ENCODE measurements at regions not wholly inside any gene's neighbourhood (a gene's known extent, or its start where the extent isn't known, plus 50 kb on each side); places are given as distances from the start of the nearest gene placed in this dataset.

- ChIA-PET CTCF (no interaction called here), POLR2A (ENCODE audit: low non-redundant PET) (no interaction called here)
- intact Hi-C loops (cut with micrococcal nuclease; ENCODE audit: unreplicated experiment), result no loop called here
These were observed 404.9 kb downstream of the PCDH7 start for GRCh38 chr4:31125061-31125460.

GRCh38 chr4:31125496-31125895 lies 405.3 kb downstream of the PCDH7 start:
- DNase-seq (ENCODE audit: low spot score), result no peak
- Histone ChIP-seq H3K27me3 (replicated peaks; ENCODE audit: insufficient read depth, low read depth, low read length, poor library complexity) (no peaks in the 10 kb centered on the region), H3K9me3 (ENCODE audit: low read depth, low read length, poor library complexity, severe bottlenecking) (no peaks in the 10 kb centered on the region), H3K27ac (ENCODE audit: low read depth, low read length, poor library complexity, severe bottlenecking) (no peak overlapping the region), H3K4me1 (ENCODE audit: insufficient read depth, low read length, poor library complexity, severe bottlenecking) (peaks cover 23% of the 10 kb centered on the region), H3K36me3 (ENCODE audit: insufficient read depth, low read length, poor library complexity, severe bottlenecking) (no peaks in the 10 kb centered on the region), H3K4me3 (ENCODE audit: low read depth, low read length, poor library complexity, severe bottlenecking) (no peak overlapping the region)
- TF ChIP-seq CTCF (conservative IDR thresholded peaks at IDR 0.05; ENCODE audit: low read depth, low read length), result no peak
- no peak for TF ChIP-seq EZH2 (IDR thresholded peaks at IDR 0.05; ENCODE audit: borderline replicate concordance, low read depth, low read length, poor library complexity, severe bottlenecking)
- ChIA-PET CTCF (no interaction called here), POLR2A (ENCODE audit: low non-redundant PET) (interaction anchor here (0.6 kb wide), 1 partner anchor 40 kb away, joined by 9 read pairs; no protein-coding TSS in a partner anchor)
- intact Hi-C loops (cut with micrococcal nuclease; ENCODE audit: unreplicated experiment), result no loop called here
- BruUV-seq (replicated peaks), result no TSS peak

More at GRCh38 chr4:31125061-31125460, 404.9 kb downstream of the PCDH7 start:
- Histone ChIP-seq H3K4me3 (ENCODE audit: low read depth, low read length, poor library complexity, severe bottlenecking) (no peak overlapping the region), H3K4me1 (ENCODE audit: insufficient read depth, low read length, poor library complexity, severe bottlenecking) (peaks cover 23% of the 10 kb centered on the region), H3K9me3 (ENCODE audit: low read depth, low read length, poor library complexity, severe bottlenecking) (no peaks in the 10 kb centered on the region), H3K27me3 (replicated peaks; ENCODE audit: insufficient read depth, low read depth, low read length, poor library complexity) (no peaks in the 10 kb centered on the region), H3K36me3 (ENCODE audit: insufficient read depth, low read length, poor library complexity, severe bottlenecking) (no peaks in the 10 kb centered on the region), H3K27ac (ENCODE audit: low read depth, low read length, poor library complexity, severe bottlenecking) (no peak overlapping the region)
- no TSS peak for BruUV-seq (replicated peaks)
- TF ChIP-seq EZH2 (IDR thresholded peaks at IDR 0.05; ENCODE audit: borderline replicate concordance, low read depth, low read length, poor library complexity, severe bottlenecking), result no peak
- no peak for DNase-seq (ENCODE audit: low spot score)

- BruUV-seq (replicated peaks), result no TSS peak
- Histone ChIP-seq H3K4me1 (ENCODE audit: insufficient read depth, low read length, poor library complexity, severe bottlenecking) (peaks cover 26% of the 10 kb centered on the region), H3K27me3 (replicated peaks; ENCODE audit: insufficient read depth, low read depth, low read length, poor library complexity) (no peaks in the 10 kb centered on the region), H3K4me3 (ENCODE audit: low read depth, low read length, poor library complexity, severe bottlenecking) (no peak overlapping the region), H3K9me3 (ENCODE audit: low read depth, low read length, poor library complexity, severe bottlenecking) (no peaks in the 10 kb centered on the region), H3K36me3 (ENCODE audit: insufficient read depth, low read length, poor library complexity, severe bottlenecking) (no peaks in the 10 kb centered on the region), H3K27ac (ENCODE audit: low read depth, low read length, poor library complexity, severe bottlenecking) (no peak overlapping the region)
- ChIA-PET CTCF (no interaction called here), POLR2A (ENCODE audit: low non-redundant PET) (no interaction called here)
- DNase-seq (ENCODE audit: low spot score), result no peak
- TF ChIP-seq EZH2 (IDR thresholded peaks at IDR 0.05; ENCODE audit: borderline replicate concordance, low read depth, low read length, poor library complexity, severe bottlenecking) (no peak), CTCF (conservative IDR thresholded peaks at IDR 0.05; ENCODE audit: low read depth, low read length) (no peak)
- intact Hi-C loops (cut with micrococcal nuclease; ENCODE audit: unreplicated experiment), result no loop called here
These were observed 406.8 kb downstream of the PCDH7 start for GRCh38 chr4:31126881-31127398.

- TF ChIP-seq EZH2 (IDR thresholded peaks at IDR 0.05; ENCODE audit: borderline replicate concordance, low read depth, low read length, poor library complexity, severe bottlenecking), result no peak
- H3K9me3 ChIP-seq (ENCODE audit: low read depth, low read length, poor library complexity, severe bottlenecking), result no peaks in the 10 kb centered on the region
- H3K36me3 ChIP-seq (ENCODE audit: insufficient read depth, low read length, poor library complexity, severe bottlenecking), result no peaks in the 10 kb centered on the region
- no TSS peak for BruUV-seq (replicated peaks)
- intact Hi-C loops (cut with micrococcal nuclease; ENCODE audit: unreplicated experiment), result no loop called here
- no peak overlapping the region for H3K4me3 ChIP-seq (ENCODE audit: low read depth, low read length, poor library complexity, severe bottlenecking)
- ChIA-PET POLR2A (ENCODE audit: low non-redundant PET) (no interaction called here), CTCF (no interaction called here)
- no peak for DNase-seq (ENCODE audit: low spot score)
- no peak overlapping the region for H3K27ac ChIP-seq (ENCODE audit: low read depth, low read length, poor library complexity, severe bottlenecking)
- no peaks in the 10 kb centered on the region for H3K27me3 ChIP-seq (replicated peaks; ENCODE audit: insufficient read depth, low read depth, low read length, poor library complexity)
- peaks cover 13% of the 10 kb centered on the region for H3K4me1 ChIP-seq (ENCODE audit: insufficient read depth, low read length, poor library complexity, severe bottlenecking)
These were observed 410.8 kb downstream of the PCDH7 start for GRCh38 chr4:31130930-31131329.
